ENCODE measurements at regions not wholly inside any gene's neighbourhood (a gene's known extent, or its start where the extent isn't known, plus 50 kb on each side); places are given as distances from the start of the nearest gene placed in this dataset.

DNA sequence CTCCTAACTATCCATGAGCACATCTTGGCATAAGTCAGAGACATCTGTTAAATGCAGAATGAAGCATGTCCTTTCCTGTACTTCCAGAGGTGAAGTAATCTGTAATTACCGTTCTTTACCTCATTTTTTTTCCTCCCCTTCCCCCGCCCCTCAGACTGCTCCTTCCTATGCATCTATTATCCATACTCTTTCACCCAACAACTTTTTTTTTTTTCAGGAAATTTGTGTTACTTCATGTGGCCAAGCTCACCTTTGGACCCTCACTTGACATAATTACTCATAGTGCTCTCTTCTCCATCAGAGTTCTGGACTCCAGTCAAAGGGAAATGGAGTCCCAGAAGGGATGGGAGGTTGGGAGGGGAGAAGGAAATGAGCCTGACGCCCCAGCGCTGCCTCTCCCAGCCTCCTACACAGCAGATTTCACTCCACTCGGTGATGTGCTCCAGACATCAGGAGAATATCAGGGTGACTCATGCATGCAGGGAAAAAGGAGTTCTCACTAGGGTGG is 568.8 kb downstream of the STIM2 start:
- TF ChIP-seq TCF12 (IDR thresholded peaks at IDR 0.05) (no peak), SMC3 (IDR thresholded peaks at IDR 0.05; ENCODE audit: low read depth, low read length) (no peak)
- TF ChIP-seq, protein P1, sequence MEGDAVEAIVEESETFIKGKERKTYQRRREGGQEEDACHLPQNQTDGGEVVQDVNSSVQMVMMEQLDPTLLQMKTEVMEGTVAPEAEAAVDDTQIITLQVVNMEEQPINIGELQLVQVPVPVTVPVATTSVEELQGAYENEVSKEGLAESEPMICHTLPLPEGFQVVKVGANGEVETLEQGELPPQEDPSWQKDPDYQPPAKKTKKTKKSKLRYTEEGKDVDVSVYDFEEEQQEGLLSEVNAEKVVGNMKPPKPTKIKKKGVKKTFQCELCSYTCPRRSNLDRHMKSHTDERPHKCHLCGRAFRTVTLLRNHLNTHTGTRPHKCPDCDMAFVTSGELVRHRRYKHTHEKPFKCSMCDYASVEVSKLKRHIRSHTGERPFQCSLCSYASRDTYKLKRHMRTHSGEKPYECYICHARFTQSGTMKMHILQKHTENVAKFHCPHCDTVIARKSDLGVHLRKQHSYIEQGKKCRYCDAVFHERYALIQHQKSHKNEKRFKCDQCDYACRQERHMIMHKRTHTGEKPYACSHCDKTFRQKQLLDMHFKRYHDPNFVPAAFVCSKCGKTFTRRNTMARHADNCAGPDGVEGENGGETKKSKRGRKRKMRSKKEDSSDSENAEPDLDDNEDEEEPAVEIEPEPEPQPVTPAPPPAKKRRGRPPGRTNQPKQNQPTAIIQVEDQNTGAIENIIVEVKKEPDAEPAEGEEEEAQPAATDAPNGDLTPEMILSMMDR (IDR thresholded peaks at IDR 0.05): no peak
- TF ChIP-seq, protein P2, sequence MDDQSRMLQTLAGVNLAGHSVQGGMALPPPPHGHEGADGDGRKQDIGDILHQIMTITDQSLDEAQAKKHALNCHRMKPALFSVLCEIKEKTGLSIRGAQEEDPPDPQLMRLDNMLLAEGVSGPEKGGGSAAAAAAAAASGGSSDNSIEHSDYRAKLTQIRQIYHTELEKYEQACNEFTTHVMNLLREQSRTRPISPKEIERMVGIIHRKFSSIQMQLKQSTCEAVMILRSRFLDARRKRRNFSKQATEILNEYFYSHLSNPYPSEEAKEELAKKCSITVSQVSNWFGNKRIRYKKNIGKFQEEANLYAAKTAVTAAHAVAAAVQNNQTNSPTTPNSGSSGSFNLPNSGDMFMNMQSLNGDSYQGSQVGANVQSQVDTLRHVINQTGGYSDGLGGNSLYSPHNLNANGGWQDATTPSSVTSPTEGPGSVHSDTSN (IDR thresholded peaks at IDR 0.05): no peak

Data from SK-N-SH (cell line).